Right atrium auricular region (tissue), 2 donors: ENCODE measurements at regions not wholly inside any gene's neighbourhood (a gene's known extent, or its start where the extent isn't known, plus 50 kb on each side); places are given as distances from the start of the nearest gene placed in this dataset.

Source experiments
- DNase-seq: peaks from one replicate; pipeline ENCODE4 v3.0.0-alpha.2; 2019; ENCODE audit warnings: low spot score
- H3K27ac ChIP-seq, 2 donors: fragments of 200-600 bp; sonication (generic); 1 replicate in 1 of 2; 2 replicates in 1 of 2; pipeline ENCODE4 v1.5.1; 2016 to 2019
- H3K27me3 ChIP-seq, 2 donors: fragments of 200-600 bp; sonication (generic); one replicate each; pipeline versions ENCODE4 v1.5.1 to v1.6.0; 2017 to 2019
- H3K36me3 ChIP-seq: fragments of 200-600 bp; sonication (generic); one replicate; pipeline ENCODE4 v1.5.1; 2016
- H3K4me1 ChIP-seq, 2 donors: fragments of 200-600 bp; sonication (generic); one replicate each; pipeline versions ENCODE4 v1.5.1 to v1.6.0; 2017 to 2019
- H3K4me3 ChIP-seq, 2 donors: fragments of 200-600 bp; sonication (generic); 1 replicate in 1 of 2; 2 replicates in 1 of 2; pipeline ENCODE4 v1.5.1; 2017 to 2019; ENCODE audit warnings: mild to moderate bottlenecking in 1 of 2, moderate library complexity in 1 of 2
- H3K9me3 ChIP-seq, 2 donors: fragments of 200-600 bp; sonication (generic); one replicate each; pipeline ENCODE4 v1.5.1; 2019
- TF ChIP-seq, protein P1 (sequence below), 2 donors: fragments of 200-600 bp; sonication (generic); IDR thresholded peaks; one replicate each; pipeline ENCODE4 v1.5.1; 2019; ENCODE audit warnings: antibody characterized with exemption in 2 of 2

DNA sequence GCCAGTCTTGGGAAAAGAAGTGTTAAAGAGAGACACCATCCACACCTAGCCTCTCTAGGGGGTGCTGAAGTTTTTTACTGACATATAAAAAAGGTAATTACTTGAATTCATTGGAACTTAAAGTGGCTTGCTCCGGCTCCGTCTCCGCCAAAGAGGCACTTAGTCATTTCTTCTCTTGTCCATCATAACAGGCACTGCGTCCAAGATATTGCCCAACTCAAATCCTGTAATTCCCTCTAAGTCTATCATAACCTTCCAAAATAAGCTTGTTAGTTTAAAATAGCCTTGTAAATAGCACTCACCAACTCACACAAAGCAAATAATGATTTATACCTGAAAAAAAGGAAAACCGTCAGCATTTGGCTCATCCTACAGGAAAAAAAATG, 160.5 kb downstream of the ZBTB18 start:
- TF ChIP-seq, protein P1, sequence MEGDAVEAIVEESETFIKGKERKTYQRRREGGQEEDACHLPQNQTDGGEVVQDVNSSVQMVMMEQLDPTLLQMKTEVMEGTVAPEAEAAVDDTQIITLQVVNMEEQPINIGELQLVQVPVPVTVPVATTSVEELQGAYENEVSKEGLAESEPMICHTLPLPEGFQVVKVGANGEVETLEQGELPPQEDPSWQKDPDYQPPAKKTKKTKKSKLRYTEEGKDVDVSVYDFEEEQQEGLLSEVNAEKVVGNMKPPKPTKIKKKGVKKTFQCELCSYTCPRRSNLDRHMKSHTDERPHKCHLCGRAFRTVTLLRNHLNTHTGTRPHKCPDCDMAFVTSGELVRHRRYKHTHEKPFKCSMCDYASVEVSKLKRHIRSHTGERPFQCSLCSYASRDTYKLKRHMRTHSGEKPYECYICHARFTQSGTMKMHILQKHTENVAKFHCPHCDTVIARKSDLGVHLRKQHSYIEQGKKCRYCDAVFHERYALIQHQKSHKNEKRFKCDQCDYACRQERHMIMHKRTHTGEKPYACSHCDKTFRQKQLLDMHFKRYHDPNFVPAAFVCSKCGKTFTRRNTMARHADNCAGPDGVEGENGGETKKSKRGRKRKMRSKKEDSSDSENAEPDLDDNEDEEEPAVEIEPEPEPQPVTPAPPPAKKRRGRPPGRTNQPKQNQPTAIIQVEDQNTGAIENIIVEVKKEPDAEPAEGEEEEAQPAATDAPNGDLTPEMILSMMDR (IDR thresholded peaks at IDR 0.05): no peak

DNA sequence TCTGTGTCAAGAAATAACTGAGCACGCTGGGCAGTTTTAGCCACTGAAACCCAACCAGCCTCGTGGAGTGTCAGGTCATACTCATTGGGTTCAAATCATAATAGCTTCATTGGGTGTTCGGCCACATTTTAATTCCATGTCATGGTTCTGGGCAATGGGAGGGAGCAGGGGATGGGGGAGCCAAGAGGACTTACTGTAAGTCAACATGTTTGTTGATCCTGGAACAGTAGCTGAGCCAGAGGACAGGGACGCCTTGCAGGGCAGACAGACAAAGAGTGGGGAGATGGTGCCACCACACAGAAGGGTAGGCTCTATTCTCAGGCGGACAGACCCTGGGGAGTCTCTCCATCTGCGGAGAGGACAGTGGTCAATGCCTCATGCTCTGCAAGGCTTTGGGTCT, 161.1 kb downstream of the ZBTB18 start:
- Histone ChIP-seq H3K9me3 (no peaks in the 10 kb centered on the region), H3K36me3 (no peaks in the 10 kb centered on the region), H3K27ac (no peak overlapping the region), H3K4me3 (no peak overlapping the region), H3K4me1 (peaks cover 0 to 19% of the 10 kb centered on the region in 2 donors), H3K27me3 (no peaks in the 10 kb centered on the region)
- TF ChIP-seq, protein P1 (IDR thresholded peaks at IDR 0.05): no peak
- DNase-seq: no peak

More for the DNA sequence above, 160.5 kb downstream of the ZBTB18 start:
- DNase-seq: no peak
- Histone ChIP-seq H3K27ac (no peak overlapping the region), H3K4me1 (peaks cover 0 to 23% of the 10 kb centered on the region in 2 donors), H3K36me3 (no peaks in the 10 kb centered on the region), H3K9me3 (no peaks in the 10 kb centered on the region), H3K27me3 (no peaks in the 10 kb centered on the region), H3K4me3 (no peak overlapping the region)

DNA sequence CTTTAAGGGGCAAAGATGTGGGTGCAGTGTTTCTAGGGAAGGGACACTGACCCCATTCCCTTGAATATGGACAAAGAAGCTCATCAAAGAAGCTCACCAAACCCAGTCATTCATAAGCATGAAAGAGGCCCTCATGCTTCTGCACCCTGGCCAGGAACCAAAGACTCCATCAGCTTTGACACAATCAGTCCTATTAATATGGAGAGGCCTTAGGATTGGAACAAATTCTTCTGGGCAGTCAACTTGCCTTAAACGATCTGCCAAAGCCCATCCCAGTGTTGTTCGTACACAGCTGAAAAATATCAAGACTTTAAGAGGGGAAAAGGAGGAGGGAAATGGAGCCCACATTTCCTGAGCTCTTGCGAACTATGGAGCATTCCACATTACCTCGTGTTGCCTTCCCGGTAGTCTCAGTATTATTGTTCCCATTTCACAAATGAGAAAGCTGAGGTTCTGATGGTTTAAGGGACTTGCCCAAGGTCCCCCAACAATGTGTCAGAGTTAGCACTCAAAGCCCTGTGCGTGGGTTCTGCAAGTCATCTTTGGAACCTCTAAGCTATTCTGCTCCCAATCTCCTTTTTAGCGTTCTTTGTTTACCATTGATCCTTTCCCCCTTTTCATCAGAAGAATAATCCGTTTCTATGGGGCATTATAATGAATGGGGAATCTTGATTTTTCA, 161.9 kb downstream of the ZBTB18 start:
- Histone ChIP-seq H3K9me3 (no peaks in the 10 kb centered on the region), H3K36me3 (no peaks in the 10 kb centered on the region), H3K27me3 (no peaks in the 10 kb centered on the region), H3K4me1 (peaks cover 0 to 15% of the 10 kb centered on the region in 2 donors), H3K27ac (no peak overlapping the region), H3K4me3 (no peak overlapping the region)
- no peak for DNase-seq
- TF ChIP-seq, protein P1 (IDR thresholded peaks at IDR 0.05): no peak

DNA sequence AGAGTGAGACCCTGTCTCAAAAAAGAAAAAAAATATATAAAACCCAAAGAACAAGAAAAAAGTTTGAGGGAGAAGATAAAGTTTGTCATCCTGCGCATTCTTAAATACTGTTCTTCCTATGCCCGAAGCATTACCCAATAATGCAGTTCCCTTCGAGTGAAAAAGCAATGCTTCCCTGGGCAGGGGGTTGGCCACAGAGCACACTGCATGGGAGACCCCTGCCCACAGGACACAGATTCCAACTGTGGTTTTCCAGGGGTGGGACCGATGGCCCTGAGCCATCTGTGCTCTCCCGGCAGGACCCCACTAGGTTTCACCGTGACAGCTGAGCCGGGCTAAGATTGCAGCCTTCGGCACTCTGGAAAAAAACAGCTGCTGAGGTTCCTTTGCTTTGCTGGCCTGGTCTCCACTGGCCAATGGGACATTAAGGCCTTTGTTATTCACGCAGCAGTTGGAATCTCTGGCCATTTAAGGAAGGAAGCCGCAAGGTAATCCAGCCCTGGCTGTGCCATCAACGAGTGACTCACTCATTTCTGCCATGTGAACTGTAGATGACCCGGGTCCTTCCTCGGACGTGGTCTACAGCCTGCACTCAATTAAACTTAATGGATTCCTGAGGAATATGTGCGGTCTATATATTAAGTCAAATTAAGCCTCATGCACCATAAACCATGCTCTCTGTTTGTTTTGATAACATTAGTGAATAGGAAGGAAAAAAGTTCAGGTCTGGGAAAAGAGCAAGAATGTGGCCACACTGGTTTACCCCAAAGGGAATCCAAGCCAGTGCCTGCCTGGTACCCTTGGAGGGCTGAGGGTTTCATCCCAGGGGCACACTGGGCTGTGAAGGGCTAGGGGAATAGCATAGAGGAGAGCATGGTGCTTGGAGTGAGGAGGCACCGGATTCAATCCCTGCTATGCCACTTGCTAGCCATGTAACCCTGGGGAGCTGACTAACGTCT, 163.2 kb downstream of the ZBTB18 start:
- DNase-seq: no peak
- peaks cover 0 to 15% of the 10 kb centered on the region in 2 donors for H3K4me1 ChIP-seq
- TF ChIP-seq, protein P1 (IDR thresholded peaks at IDR 0.05): no peak
- H3K4me3 ChIP-seq: no peak overlapping the region
- no peaks in the 10 kb centered on the region for H3K9me3 ChIP-seq
- no peaks in the 10 kb centered on the region for H3K27me3 ChIP-seq
- no peak overlapping the region for H3K27ac ChIP-seq
- no peaks in the 10 kb centered on the region for H3K36me3 ChIP-seq

DNA sequence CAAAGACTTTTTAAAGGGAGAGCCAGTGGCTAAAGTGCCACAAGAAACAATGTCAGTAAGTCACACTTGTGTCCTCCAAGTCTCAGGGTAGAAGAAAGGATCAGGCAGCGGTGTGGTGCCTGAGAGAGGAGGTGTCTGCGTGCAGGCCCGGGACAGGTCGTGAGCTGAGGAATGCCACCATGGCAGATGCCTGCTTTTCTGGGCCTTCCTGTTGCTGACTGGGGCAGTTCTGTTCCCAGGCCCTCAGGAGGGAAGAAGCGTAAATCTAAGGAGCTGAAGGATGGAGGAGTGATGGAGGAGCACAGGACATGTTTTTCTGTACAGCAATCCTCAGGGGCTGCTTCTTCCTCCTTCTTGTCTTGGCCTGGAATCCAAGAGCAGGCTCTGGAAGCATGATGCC, 165.8 kb downstream of the ZBTB18 start:
- H3K27ac ChIP-seq: no peak overlapping the region
- TF ChIP-seq, protein P1 (IDR thresholded peaks at IDR 0.05): no peak
- no peak overlapping the region for H3K4me3 ChIP-seq

More for the DNA sequence above, 165.8 kb downstream of the ZBTB18 start:
- Histone ChIP-seq H3K27me3 (no peaks in the 10 kb centered on the region), H3K36me3 (no peaks in the 10 kb centered on the region), H3K4me1 (peaks cover 0 to 15% of the 10 kb centered on the region in 2 donors), H3K9me3 (no peaks in the 10 kb centered on the region)
- DNase-seq: no peak
